ENCODE measurements at regions not wholly inside any gene's neighbourhood (a gene's known extent, or its start where the extent isn't known, plus 50 kb on each side); places are given as distances from the start of the nearest gene placed in this dataset.

GRCh38 chr14:51482102-51482501 is 169.6 kb upstream of the FRMD6 start:
- no peak for TF ChIP-seq CTCF (IDR thresholded peaks at IDR 0.05)
- no peak for TF ChIP-seq POLR2A (IDR thresholded peaks at IDR 0.05)
